Stimulated activated CD4-positive, alpha-beta T cell treated with anti-CD3 and anti-CD28 coated beads, Interleukin-1b, Interleukin-23, amount 100 ng/mL, for 4 hours (primary cell): ENCODE measurements at regions not wholly inside any gene's neighbourhood (a gene's known extent, or its start where the extent isn't known, plus 50 kb on each side); places are given as distances from the start of the nearest gene placed in this dataset.
"Not testable (repeated sequence)": the region's sequence is repeated elsewhere in the genome, so short reads cannot be mapped to it uniquely, and the experiment has no call there.

Source experiments
- DNase-seq, 2 donors: peaks; one replicate each; pipeline ENCODE4 v3.0.0-alpha.2; 2020; ENCODE audit warnings: low read depth in 2 of 2

DNA sequence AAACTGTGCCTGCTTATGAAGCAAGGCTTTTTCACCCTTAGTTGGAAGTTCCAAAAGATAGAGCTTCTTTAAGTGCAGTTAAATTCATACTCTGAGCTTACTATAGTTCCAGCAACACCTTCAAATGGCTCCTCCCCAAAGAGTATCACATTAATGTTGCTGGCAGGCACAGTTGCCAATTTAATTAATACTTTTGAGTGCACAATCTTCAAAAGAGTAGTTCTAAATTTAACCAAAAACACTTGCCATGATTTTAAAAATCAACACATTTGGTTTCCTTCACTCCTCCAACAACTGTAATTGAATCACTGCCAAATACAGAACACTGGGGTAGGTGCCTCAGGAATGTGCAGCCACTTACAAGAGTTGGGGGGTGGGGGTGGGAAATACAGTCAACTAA is 150.6 kb upstream of the UBE2E3 start:
- DNase-seq: no peak

DNA sequence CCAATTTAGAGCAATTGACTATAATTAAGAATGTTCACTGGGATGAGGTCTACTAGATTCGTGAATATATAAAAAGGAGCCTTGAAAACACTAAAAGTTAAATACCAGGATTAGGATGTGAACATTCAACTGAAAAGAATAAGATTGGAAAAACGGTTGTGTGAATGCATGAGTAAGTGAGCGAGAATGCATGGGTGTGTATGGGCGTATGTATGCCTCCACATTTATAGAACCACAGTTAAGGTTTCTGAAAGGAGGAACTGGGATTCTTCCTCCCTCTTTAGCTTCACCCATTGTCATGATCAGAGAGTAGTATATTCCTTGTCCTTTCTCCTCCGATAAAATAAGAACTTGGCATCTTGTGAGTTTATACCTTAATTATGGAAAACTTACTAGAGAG is 151.1 kb upstream of the UBE2E3 start:
- DNase-seq: no peak

DNA sequence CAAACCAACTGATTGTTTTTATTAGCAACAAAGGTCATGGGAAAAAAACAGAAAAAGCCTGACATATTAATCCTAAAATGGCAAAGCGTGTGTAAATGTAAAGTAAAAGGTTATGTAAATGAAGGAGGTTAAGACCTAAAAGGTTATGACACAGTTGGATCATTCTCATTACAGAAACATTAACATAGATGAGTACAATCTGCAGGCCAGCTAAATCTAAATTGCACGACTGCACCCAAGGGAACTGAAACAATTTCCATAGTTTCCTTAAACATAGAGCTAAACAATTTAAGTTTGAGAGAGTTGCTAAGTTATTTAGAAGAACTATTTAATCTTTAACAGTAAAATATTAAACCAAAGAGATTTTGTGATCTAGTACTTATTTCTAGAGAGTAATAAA is 151.6 kb upstream of the UBE2E3 start:
- no peak for DNase-seq

DNA sequence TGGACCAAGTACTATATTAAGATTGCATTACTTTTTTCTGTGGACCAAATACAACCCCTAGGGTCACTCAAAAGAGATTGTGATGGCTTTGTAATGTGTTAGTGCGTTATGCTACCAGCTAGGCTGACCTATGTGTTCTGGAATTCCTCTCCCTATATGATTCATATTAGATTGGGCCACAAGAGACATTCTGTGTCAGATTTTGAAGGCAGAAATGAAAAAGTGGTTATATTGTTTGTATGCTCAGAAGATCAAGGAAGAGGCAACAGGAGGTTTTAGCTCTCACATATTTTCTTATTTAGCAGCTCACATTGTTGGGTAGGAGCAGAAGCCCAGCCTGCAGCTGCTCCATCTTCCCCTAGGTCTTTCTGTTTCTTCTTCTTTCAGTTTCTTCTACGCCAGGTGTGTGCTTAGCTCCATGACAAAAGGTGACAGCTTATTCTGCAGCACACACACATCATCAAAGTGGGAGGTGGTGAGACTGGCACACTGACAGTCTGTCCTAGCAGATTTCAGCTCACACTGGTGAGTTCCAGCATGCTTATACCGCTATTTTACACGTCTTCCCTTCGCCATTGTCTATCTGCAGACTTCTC is 156.8 kb upstream of the UBE2E3 start:
- DNase-seq: no peak

DNA sequence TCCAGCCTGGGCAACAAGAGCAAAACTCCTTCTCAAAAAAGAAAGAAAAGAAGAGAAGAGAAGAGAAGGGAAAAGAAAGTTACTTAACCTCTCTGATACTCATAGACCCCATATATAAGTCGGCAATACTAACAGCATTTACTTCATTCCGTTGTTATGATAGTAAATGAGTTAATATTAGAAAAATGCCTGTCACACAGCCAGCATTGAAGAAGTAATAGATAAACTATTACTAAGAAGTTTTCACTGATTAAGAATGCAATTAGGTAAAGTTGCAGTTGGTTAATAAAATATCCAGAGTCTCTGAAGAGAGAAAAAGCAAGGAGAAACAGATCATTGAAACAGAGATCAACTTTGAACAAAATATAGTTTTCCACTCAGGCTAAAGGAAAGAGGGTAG is 161.3 kb upstream of the UBE2E3 start:
- no peak for DNase-seq

DNA sequence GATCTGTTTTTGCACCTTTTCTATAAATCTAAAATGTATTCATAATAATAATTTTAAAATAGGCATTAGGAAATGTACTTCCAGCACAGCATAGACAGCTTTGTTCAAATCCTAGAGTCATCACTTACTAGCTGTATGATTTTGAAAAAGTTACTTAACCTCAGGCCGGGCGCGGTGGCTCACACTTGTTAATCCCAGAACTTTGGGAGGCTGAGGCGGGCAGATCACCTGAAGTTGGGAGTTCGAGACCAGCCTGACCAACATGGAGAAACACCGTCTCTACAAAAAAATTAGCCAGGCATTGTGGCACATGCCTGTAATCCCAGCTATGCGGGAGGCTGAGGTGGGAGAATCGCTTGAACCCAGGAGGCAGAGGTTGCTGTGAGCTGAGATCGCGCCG is 161.7 kb upstream of the UBE2E3 start:
- not testable (repeated sequence) for DNase-seq

DNA sequence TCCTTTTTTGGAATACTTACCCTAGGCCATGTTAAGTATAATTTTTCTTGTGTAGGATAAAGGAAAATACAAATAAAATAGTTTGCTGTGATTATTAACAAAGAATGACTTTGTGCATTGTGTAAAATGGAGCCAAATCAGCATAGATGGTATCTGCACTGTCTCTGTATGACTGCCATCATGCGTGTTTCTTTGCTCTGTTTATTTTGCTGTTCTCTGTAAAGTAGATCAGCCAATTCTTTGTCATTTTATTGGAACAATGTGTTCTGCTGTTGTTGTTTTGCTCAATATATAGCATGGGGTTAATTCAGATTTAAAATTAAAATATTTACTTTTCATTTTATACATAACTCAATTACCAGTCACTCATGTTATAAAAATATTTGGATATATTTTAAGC is 181.3 kb upstream of the UBE2E3 start:
- no peak for DNase-seq

DNA sequence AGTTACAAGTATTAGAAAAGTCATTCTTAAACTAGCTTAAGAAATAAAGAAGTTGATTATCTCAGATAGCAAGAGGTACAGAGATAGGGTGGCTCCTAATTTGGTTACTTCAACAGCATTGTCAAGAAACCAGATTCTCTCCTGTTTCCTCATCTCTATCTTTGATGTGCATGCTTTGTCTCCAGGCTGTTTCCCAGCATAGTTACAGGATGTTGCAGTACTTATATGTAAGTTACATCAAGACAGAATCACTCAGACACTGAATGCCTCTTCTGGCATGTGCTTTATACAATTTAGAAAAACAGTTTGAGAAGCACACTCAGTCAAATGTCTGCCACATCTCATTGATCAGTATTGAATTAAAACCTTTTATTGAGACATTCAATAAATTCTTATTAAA is 189.5 kb upstream of the UBE2E3 start:
- no peak for DNase-seq

DNA sequence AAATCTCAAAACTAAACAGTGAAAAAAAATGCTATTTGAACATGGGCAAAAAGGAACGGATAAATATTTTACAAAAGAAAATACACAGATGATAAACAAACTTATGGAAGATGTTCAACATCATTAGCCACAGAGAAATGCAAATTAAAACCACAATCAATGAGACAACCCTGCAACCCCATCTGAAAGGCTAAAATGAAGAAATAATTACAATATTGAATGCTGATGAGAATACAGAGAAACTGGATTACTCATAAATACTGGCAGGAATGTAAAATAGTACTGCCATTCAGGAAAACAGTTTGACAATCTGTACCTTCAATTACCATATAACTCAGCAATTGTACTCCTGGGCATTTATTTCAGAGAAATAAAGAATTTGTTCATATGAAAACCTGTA is 193.1 kb upstream of the UBE2E3 start:
- no peak for DNase-seq

DNA sequence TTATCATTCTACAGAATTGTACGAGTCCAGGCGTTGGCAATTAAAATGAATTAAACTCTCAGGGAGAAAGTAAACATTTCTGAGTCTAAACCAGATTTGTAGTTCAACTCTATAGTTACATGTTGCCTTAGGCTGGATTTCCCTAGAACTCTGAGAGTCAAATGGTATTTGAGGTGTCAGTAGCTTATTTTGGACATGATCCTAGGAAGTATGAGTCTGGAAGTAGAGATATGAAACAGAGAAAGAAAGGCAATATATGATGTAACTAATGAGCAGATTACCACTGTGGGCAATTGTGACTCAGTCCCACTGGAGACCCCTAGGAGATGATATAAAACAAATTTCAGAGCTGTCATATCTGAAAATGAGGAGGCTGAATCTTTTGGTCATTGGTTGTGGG is 199.1 kb upstream of the UBE2E3 start:
- no peak for DNase-seq

DNA sequence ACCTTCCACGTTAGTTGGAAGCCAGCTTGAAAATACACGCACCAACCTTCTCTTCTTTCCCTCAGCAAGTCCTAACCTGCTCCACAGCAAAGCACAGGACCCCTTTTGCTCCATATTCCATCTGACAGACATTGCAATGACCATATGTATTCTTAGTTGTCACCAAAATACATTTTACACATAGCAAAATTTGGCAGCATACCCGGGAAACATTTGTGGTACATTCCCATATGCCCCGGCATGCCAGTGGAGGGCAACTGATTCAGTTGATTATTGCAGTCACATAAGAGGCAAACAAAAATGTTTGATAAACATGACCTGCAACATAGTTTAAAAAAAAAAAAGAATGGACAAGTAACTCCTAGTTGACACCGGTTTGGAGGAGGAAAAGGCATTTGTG is 202.1 kb upstream of the UBE2E3 start:
- no peak for DNase-seq

DNA sequence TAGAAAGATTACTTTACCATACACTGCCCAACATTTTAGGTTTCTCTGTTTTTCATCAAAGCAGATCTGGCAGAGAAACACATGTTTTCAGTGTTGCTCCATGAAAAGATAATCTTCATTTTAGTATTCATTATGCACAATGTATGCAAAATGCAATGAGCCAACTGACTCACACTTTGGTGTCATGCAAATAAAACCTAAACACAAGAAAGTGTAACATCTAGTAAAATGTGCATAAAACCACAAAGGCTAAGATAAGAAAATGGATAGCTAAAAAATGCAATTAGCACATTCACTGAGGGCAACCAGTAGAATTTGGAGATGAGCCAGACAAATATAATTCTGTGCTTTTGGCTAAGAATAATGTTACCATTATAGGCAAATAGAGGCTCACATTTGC is 203.5 kb upstream of the UBE2E3 start:
- no peak for DNase-seq

DNA sequence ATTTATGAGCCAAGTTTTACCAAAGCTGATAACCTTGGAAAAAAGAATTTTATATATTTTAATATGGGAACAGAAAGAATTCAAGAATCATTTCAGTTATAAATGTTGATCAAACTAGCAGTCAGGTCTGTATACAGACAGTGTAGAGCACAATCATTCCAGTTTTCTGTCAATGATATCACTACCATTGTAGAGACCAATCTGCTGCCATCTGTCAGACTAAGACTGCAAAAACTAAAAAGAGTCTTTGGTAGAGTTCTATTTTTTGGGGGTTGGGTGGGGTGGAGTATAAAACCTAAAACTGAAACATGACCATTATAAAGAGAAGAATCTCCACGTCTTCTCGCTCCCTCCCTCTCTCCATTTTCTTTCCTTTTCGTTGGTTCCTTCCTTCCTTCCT is 204.7 kb upstream of the UBE2E3 start:
- DNase-seq: no peak

DNA sequence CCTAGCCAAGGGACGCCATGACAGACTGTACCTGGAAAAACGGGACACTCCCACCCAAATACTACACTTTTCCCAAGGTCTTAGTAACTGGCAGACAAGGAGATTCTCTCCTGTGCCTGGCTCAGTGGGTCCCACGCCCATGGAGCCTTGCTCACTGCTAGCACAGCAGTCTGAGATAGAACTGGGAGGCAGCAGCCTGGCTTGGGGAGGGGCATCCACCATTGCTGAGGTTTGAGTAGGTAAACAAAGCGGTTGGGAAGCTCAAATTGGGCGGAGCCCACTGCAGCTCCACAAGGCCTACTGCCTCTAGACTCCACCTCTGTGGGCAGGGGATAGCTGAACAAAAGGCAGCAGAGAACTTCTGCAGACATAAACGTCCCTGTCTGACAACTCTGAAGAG is 215.1 kb upstream of the UBE2E3 start:
- DNase-seq: not testable (repeated sequence)

DNA sequence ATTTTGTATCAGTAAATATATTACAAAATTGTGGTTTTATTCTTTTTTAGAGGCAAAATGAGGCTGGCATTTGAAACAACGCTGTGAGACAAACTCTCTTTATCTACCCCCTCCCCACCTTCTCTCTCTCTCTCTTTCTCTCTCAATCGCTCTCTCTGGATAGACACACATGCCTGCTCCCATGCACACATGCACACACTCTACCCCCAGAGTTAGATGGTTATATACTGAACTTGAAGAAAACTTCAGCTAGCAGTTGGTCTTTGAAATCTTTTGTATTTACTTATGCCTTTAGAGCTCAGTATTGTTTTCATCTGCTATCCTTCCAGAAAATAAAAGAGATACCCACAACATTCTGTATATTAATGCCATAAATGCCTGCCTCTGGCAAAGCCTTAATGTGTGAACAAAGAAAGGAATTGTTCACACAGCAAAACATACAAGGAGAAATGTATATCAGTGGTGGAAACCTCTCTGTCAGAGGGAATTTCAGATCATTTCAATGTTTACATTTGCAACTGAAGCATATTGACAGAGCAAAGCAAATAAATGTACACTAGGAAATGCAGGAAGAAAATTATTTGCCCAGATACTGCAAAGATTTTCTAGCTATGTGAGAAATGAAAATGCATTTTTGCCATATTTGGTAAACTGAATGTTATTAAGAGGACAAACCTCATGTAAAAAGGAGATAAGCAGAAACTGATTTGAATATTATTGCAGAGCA is 217.0 kb upstream of the UBE2E3 start:
- DNase-seq: no peak

DNA sequence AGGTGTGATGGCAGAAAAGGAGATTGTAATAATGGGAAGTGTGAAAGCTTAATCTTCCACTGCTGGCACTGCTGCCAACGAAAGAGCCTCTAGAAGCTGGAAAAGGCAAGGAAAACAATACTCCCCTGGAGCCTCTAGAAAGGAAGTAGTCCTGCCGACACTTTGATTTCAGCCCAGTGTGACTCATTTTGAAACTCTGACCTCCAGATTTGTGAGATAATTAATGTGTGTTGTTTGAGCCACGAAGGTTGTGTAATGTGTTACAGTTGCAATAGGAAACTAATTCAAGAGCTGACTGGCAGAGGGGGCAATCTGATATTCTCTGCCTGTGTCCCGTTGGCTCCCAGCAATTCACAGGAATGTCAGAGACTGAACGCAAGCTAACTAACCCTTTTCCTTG is 219.2 kb upstream of the UBE2E3 start:
- DNase-seq: no peak

DNA sequence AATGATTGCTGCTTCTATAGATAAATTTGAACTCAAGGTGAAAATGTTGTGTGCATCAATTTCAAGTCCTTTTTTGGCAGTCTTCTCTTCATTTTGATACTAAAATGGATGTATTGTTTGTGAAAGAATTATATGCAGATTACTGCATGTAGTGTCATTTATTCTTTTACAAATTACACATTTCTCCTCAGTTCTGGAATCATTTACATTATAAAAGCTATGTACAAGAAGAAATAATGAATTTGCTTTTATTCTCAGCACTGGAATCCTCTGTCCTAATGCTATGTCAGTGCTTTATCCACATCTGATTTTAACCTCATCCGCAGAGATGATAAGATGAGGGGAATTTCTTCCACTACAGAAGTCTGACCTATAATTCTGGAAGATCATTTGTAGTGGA is 220.8 kb upstream of the UBE2E3 start:
- no peak for DNase-seq

DNA sequence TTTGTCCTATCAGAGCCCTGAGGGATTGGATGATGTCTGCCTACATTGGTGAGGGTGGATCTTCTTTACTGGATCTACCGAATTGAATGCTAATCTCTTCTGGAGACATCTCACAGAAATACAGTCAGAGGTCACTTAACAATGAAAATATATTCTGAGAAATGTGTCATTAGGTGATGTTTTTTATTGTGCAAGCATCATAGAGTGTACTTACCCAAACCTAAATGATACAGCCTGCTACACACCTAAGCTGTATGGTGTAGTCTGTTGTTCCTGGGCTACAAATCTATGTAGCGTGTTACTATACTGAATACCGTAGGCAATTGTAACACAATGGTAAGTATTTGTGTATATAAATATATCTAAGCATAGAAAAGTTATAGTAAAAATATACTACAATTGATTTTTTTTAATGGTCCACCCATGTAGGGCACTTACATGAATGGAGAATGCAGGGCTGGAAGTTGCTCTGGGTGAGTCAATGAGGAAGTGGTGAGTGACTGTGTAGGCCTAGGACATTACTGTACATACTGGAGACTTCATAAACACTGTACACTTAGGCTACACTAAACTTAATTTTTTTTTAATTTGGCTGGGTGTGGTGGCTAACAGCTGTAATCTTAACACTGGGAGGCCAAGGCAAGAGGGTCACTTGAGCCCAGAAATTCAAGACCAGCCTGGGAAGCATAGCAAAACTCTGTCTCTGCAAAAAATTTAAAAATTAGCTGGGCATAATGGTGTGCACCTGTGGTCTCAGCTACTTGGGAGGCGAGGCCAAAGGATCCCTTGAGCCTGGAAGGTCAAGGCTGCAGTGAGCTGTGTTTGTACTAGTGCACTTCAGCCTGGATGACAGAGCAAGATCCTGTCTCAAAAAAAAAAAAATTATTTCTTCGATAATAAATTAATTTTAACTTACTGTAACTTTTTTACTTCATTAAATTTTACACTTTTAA is 226.3 kb upstream of the UBE2E3 start:
- DNase-seq: no peak

DNA sequence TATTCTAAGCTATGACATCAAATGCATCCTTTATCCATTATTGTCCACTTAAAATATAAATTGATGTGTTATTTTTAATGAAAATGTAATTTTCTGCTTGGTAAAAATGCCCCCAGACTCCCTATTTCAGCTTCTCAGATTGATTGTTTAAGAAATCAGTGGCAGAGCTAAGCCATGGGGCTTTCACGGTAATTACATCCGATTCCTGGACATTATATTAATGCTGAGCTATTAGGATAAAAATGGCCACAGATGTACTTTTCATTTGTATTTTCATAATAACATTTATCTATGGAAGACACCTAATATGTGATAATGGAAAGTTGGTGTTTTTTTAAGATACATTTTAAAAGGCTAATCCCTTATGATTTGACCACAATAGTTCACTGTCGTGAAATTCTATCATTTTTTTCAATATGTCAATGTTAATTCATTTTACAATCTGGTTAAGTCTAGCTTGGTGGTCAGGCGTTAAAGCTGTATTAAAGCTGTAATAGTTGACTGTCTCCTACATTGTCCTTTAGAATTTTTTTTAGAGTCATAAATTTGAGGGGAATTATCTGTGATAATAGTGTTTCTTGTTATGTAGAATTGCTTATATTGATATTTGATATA is 229.0 kb upstream of the UBE2E3 start:
- DNase-seq: no peak

DNA sequence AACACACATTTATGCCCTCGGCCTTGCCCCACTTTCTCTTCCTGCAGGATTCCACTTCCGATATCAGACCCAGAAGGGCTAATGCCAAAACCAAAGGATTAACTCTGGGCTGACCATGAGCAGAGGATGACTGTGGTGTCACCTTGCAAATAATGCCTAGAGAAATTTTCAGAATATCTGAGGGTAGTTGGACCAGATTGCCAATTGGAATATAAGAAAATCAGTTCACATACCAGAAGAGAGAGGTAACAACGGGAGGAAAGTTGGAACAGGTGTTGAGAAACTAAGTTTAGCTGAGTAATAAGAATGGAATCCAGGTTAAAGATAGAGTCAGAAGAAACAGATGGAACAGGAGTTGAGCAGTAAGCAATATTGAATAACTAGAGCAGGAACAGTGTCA is 232.7 kb upstream of the UBE2E3 start:
- no peak for DNase-seq

DNA sequence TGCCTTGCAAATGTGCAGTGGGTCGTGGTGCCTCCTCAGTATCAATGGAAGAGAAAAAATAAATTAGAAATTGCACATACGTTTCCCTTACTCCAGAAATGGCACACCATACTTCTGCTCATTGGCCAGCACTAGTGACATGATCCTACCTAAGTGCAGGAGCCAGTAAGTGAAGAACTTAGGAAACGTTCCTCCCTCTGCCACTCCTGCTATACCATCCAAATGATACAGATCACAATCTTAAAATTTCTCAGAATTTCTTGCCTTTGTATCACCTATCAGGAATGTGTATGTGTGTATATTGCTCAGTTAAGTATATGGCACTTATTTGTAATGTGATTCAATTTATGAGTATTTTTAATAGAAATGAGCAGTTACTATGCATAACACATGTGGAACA is 237.0 kb upstream of the UBE2E3 start:
- no peak for DNase-seq

DNA sequence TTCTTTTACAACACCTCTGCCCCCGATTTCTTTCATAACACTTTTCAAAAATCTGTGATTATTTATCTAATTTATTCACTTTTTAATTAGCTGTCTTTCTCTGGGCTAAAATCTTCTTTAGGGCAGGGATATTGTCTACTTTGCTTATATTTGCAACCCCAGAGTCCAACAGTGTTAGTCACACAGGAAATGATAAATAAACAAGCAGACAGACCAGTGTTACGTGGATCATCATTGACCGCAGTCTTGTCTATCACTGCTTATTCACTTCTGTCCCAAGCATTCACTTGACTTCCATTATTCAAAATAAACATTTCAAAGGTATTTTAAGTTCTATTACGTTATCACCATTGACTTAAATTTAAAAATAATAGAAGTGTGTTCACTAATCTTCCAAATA is 237.6 kb upstream of the UBE2E3 start:
- DNase-seq: no peak
